ENCODE measurements at regions not wholly inside any gene's neighbourhood (a gene's known extent, or its start where the extent isn't known, plus 50 kb on each side); places are given as distances from the start of the nearest gene placed in this dataset.

GRCh38 chr7:28362182-28362581 is 50.1 kb upstream of the CREB5 start:
- Histone ChIP-seq H2BK15ac (ENCODE audit: low read length) (no peak overlapping the region), H4K91ac (replicated peaks; ENCODE audit: insufficient read length, low read length) (no peak overlapping the region), H3K9me3 (ENCODE audit: insufficient read depth in 2 of 2, low read depth in 1 of 2, low read length in 1 of 2) (peaks cover 0 to 7% of the 10 kb centered on the region in 2 experiments; a peak in 2 of 4 replicates), H3K23ac (ENCODE audit: insufficient read length) (no peak overlapping the region), H3K56ac (replicated peaks; ENCODE audit: insufficient read length, low read depth, low read length) (no peak overlapping the region), H3K9ac (replicated peaks in 1 of 4; ENCODE audit: extremely low read depth in 1 of 4, low read depth in 3 of 4, low read length in 3 of 4) (no peak overlapping the region), H2AK5ac (ENCODE audit: low read depth, low read length) (no peak overlapping the region), H2AFZ (ENCODE audit: low read length) (no peak overlapping the region), H3K14ac (ENCODE audit: insufficient read length) (no peak overlapping the region), H3K79me1 (ENCODE audit: low read depth, low read length) (no peaks in the 10 kb centered on the region), H3K18ac (ENCODE audit: extremely low read depth, low read length) (no peak overlapping the region), H3K4me1 (replicated peaks in 1 of 4; ENCODE audit: control insufficient read depth in 3 of 4, insufficient read depth in 4 of 4, low read length in 3 of 4) (peaks cover 4 to 9% (median 6%) of the 10 kb centered on the region in 4 experiments), H4K20me1 (replicated peaks in 1 of 2; ENCODE audit: control insufficient read depth in 1 of 2, insufficient read depth in 2 of 2, low read length in 2 of 2) (no peaks in the 10 kb centered on the region), H2BK5ac (ENCODE audit: low read depth, low read length) (no peak overlapping the region), H4K8ac (ENCODE audit: extremely low read depth, insufficient read depth, low read length) (no peak overlapping the region), H3K27me3 (replicated peaks in 1 of 4; ENCODE audit: control insufficient read depth in 3 of 4, extremely low read depth in 1 of 4, insufficient read depth in 3 of 4, low read length in 3 of 4) (0 out of 7 replicates have a peak, but pooled peaks cover 0 to 2% (median 0%) of the 10 kb centered on the region in 4 experiments), H2BK20ac (ENCODE audit: low read length) (no peak overlapping the region), H3K27ac (ENCODE audit: low read depth, low read length) (no peak overlapping the region), H3K36me3 (ENCODE audit: control insufficient read depth in 2 of 4, insufficient read depth in 4 of 4, low read length in 3 of 4) (no peaks in the 10 kb centered on the region), H3K4me2 (ENCODE audit: insufficient read depth in 1 of 2, low read depth in 2 of 2, low read length in 2 of 2) (no peak overlapping the region), H3K79me2 (ENCODE audit: control insufficient read depth in 1 of 2, insufficient read depth in 2 of 2, low read length in 2 of 2) (no peaks in the 10 kb centered on the region), H2BK120ac (replicated peaks; ENCODE audit: low read depth, low read length) (no peak overlapping the region), H4K5ac (ENCODE audit: insufficient read length, low read depth, low read length) (no peak overlapping the region), H3K23me2 (ENCODE audit: low read depth, low read length) (no peaks in the 10 kb centered on the region), H2BK12ac (ENCODE audit: low read depth, low read length) (no peak overlapping the region), H3K4me3 (ENCODE audit: extremely low read depth in 1 of 4, insufficient read depth in 2 of 4, low read depth in 3 of 4, low read length in 4 of 4) (no peak overlapping the region), H3K4ac (replicated peaks; ENCODE audit: insufficient read length, low read depth, low read length) (no peak overlapping the region)
- ChIA-PET POLR2A (ENCODE audit: partially characterized antibody) (interaction anchor here (1.3 kb wide), 1 partner anchor 72 kb away, joined by 4 read pairs; no protein-coding TSS in a partner anchor), CTCF (ENCODE audit: partially characterized antibody) (interaction anchor here (0.6 to 7.6 kb wide), 26 partner anchors 8 to 492 kb away, joined by 3 to 89 read pairs (median 4); no protein-coding TSS in a partner anchor)
- WGBS, 2 experiments (ENCODE audit: extremely low coverage in 1 of 2, insufficient coverage in 1 of 2, insufficient read length in 1 of 2, insufficient replicate concordance in 2 of 2, low coverage in 1 of 2, low lambda C conversion rate in 2 of 2, missing lambda C conversion rate in 1 of 2): 94% methylated on average over 1 of the region's 1 CpG; no CpG with 5 or more reads in 1 of the 2 experiments
- no peak for DNase-seq (ENCODE audit: low read depth in 1 of 2, low spot score in 2 of 2)
- FAIRE-seq: no peak
- no peak for TF ChIP-seq SRF (IDR thresholded peaks at IDR 0.05; ENCODE audit: low read depth, low read length)
- TF ChIP-seq POLR2AphosphoS5 (IDR thresholded peaks at IDR 0.05; ENCODE audit: low read depth, low read length): no peak
- TF ChIP-seq JUN (IDR thresholded peaks at IDR 0.05; ENCODE audit: low read depth, low read length): no peak
- no peak for TF ChIP-seq CTCF (IDR thresholded peaks at IDR 0.05; ENCODE audit: control extremely low read depth in 1 of 3, insufficient read depth in 1 of 3, low read depth in 1 of 3, low read length in 3 of 3)
- TF ChIP-seq POLR2A (IDR thresholded peaks at IDR 0.05; ENCODE audit: control extremely low read depth in 1 of 2, low read depth in 2 of 2, low read length in 2 of 2): no peak
- TF ChIP-seq GABPA (IDR thresholded peaks at IDR 0.05; ENCODE audit: borderline replicate concordance, insufficient read depth, low read length): no peak
- no peak for TF ChIP-seq CBX5 (IDR thresholded peaks at IDR 0.05; ENCODE audit: low read depth, low read length)
- TF ChIP-seq POU5F1 (IDR thresholded peaks at IDR 0.05; ENCODE audit: low read depth, low read length): no peak
- TF ChIP-seq SAP30 (IDR thresholded peaks at IDR 0.05; ENCODE audit: insufficient read depth, insufficient replicate concordance, low read length): no peak
- TF ChIP-seq ASH2L (IDR thresholded peaks at IDR 0.05; ENCODE audit: low read length): no peak
- no peak for TF ChIP-seq BACH1 (IDR thresholded peaks at IDR 0.05; ENCODE audit: low read length)
- TF ChIP-seq MAFK (IDR thresholded peaks at IDR 0.05; ENCODE audit: low read depth, low read length): no peak

Measured in H1 (cell line).